Fibroblast of the conjunctiva (primary cell): ENCODE measurements at regions not wholly inside any gene's neighbourhood (a gene's known extent, or its start where the extent isn't known, plus 50 kb on each side); places are given as distances from the start of the nearest gene placed in this dataset.

Source experiments
- DNase-seq: peaks from one replicate; pipeline ENCODE4 v3.0.0-alpha.2; 2010; ENCODE audit warnings: low read depth

- no peak for DNase-seq
Measured at GRCh38 chr6:168157272-168158212, 78.5 kb upstream of the FRMD1 start.

DNA sequence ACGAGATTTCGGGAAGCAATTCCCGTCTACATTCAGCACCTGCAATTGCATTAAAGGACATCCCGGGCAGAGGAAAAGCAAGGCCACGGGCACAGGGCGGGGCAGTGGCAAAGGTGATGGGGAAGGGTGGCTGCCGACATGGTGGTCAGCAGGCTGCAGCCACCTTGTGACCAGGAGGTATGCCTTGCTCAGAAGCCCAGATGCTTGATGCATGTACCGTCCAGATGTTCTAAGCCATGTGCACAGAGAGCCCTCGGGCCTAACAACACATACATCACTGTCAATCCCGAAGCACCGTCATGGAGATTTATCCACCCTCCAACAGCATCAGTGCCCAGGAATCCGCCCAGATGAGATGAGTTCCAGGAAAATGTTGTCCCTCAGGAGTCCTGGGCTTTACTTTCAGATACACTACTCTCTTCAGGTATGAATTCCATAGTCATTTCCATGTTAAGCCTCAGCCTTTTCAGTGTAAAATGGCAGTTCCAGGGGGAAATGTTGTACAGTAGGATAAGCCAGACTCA lies 77.8 kb upstream of the FRMD1 start:
- no peak for DNase-seq

- DNase-seq, result no peak
Measured at GRCh38 chr6:168155821-168156741, 77.1 kb upstream of the FRMD1 start.

- DNase-seq, result no peak
Measured at GRCh38 chr6:168155193-168155592, 76.2 kb upstream of the FRMD1 start.

- no peak for DNase-seq
Measured at GRCh38 chr6:168154263-168154917, 75.4 kb upstream of the FRMD1 start.

- DNase-seq, result no peak
Measured at GRCh38 chr6:168153553-168153952, 74.5 kb upstream of the FRMD1 start.

- DNase-seq, result no peak
Measured at GRCh38 chr6:168152980-168153379, 74.0 kb upstream of the FRMD1 start.

GRCh38 chr6:168152306-168152963 lies 73.4 kb upstream of the FRMD1 start:
- DNase-seq, result no peak

DNA sequence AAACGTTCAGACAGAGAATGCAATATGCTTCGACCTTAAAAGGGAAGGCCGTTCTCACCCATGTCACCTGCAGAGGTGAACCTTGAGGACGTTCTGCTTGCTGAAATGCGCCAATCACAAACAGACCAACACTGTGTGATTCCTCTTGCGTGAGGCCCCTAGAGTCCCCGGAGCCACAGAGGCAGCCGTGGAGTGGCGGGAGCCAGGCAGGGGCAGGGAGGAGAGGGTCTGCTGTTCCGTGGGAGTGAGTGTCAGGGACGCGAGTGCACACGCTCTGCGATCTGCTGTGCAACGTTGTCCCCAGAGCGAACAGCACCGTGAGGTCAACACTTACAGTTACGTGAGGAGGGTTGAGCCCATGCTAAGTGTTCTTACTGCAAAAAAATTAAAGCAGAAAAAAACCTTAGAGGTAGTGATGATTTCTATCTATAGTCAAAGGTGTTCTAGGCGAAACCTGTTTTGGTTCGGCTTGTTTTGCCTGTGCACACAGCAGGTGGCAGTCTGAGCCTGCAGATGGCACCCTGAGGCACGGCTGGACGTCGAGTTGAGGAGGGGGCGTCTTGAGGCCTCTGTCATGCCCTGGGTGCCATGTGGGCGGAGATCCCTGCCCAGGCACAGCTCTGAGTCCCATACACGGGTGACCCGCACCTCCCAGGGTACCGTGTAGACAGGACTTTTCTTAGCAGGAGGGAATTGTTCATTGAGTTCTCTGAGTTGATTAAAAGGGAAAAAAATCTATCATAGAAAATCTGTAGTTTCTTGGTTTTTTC lies 71.7 kb upstream of the FRMD1 start:
- DNase-seq, result no peak

- no peak for DNase-seq
Measured at GRCh38 chr6:168149015-168149414, 70.0 kb upstream of the FRMD1 start.

DNA sequence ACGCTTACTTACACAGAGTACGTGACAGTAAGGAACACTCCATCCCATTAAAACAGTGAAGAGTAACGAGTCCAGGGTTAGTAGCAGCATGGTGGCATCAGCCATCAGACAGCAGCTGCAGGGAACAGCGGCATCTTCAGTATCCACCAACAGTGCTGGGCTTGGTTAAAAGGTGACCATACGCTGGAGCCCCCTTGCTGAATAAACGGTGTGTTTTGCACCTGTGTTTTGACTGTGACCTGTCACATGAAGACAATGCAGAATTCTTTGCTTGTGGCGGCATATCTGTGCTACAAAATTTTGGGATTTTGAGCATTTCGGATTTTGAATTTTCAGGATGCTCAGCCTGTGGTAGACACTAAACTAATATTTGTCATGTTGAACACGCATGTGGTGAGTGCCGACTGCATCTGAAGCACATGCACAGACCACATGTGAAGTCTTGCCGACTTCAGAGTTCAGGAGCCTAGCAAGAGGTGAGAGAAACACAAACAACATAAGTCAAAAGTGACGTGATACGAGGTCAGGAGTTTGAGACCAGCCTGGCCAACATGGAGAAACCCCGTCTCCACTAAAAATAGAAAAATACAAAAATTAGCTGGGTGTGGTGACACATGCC lies 69.3 kb upstream of the FRMD1 start:
- DNase-seq, result no peak

DNA sequence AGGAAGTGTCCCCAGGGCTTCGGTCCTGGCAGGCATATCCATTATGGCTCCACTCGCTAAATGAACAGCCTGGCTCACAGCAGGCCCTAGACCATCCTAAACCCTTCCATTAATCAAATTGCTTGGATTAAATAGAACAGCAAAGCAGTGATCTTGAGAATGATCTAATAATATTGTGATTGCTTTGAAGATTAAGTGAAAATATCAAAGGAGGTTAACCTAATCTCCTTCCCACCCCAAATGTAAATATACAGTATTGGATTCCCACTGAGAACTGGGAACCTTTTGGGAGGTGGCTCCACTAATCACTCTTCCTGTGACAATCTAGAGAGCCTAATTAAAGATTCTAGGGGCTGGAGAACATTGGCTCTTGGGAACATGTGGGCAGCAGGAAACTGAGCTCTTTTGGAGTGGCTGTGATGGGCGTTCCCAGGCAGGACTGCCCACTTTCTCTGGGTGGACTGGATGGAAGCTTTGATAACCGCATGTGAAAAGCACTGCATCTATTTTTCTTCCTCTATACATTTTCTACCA lies 68.3 kb upstream of the FRMD1 start:
- no peak for DNase-seq

- no peak for DNase-seq
Measured at GRCh38 chr6:168145747-168146596, 67.0 kb upstream of the FRMD1 start.

DNA sequence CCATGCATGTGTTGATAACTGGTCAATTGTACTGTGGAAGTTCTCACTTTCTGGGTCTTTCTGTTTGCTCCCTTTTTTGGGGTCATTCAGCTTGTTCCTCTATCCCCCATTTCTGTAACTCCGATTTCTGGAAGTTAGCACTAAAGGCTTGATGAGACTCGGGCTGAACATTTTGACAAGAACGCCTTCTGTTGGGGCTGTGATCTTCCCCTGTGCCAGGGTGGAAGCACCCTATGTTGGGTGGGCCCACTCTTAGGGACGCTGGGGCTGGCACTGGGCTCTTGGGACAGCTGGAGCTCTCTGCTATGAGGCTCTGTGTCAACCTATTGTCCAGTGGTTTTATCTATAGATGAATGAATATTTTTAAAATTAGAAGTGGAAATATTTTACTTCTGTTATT lies 60.1 kb upstream of the FRMD1 start:
- no peak for DNase-seq

DNA sequence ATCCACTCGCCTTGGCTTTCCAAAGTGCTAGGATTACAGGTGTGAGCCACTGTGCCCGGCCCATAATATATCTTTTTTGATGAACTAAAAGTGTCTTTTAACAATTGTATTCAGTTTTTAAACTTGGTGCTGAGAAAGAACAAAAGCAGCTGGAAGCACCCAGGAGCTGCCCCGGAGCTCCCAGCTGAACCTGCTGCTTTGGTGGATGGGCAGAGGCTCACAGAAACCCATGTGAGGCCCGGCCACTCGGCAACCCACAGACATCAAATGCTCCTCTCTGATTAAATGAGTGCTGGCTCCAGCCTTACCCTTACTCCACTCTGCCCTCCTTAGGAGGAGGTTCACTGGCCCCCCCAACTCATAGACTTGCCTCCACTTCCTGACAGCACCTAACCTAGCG lies 59.4 kb upstream of the FRMD1 start:
- no peak for DNase-seq

DNA sequence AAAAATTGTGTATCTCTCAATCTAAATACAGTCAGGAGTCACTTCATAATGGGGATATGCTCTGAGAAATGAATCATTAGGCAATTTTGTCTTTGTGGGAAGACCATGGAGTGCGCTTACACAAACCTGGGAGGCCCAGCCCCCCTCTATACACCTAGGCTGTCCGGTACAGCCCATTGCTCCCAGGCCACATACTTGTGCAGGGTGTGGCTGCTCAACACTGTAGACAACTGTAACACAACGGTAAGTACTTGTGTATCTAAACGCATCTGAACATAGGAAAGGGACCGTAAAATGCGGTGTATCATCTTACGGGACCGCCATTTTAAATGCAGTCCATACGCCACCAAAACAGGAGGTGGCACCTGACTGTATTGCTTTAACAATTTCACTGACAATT lies 58.0 kb upstream of the FRMD1 start:
- DNase-seq, result no peak

DNA sequence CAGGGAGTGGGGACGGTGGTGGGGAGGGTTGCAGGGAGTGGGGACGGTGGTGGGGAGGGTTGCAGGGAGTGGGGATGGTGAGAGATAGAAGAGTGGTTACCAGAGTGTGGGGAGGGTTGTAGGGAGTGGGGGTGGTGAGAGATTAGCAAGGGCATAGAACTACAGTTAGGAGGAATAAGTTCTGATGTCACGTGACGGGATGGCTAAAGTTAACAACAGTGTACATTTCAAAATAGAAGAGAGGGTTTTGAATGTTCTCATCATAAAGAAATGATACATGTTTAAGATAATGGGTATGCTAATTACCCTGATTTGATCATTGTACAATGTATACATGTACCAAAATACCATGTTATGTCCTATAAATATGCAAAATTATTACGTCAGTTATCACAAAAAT lies 57.6 kb upstream of the FRMD1 start:
- no peak for DNase-seq

DNA sequence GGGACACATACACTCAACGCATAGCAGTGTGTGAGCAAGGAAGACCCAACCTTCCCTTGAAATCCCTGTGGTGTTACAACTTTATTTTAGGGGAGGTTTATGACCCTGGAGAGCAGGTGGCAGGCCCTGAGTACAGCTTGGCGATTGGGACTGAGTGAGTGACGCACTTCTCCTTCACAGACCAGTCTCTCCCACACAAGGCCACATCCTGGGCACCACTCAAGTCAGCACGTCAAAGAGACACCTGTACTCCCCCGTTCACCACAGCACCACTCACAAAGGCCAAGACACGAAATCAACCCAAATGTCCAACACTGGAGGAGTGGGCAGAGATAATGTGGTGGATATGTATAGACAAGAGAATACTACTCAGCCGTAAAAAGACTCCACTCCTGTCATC lies 57.0 kb upstream of the FRMD1 start:
- DNase-seq, result no peak

- no peak for DNase-seq
Measured at GRCh38 chr6:168134560-168135201, 55.7 kb upstream of the FRMD1 start.
